ENCODE measurements at regions not wholly inside any gene's neighbourhood (a gene's known extent, or its start where the extent isn't known, plus 50 kb on each side); places are given as distances from the start of the nearest gene placed in this dataset.

DNA sequence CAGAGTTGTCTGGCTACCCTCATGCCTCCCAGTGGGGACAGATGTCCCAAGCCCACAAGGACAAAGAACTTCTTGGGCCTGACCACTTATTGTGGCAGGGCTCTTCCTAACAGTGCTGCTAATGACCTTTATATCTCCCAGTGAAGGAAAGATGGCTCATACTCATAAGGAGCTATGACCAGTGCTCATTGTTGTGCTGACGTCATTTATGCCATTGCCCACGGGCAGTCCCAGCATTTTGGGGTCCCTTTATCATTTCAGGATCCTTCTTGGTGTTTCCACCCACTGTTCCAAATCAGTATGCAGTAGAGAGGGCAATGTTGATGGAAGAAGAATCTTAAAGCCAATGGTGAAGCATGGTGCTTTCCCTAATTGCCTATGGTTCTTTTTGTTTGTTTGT is 1640.0 kb upstream of the PRR20A start:
- DNase-seq: no peak

- no peak for DNase-seq
Observed at GRCh38 chr13:55516610-55517009, 1624.1 kb upstream of the PRR20A start.

DNA sequence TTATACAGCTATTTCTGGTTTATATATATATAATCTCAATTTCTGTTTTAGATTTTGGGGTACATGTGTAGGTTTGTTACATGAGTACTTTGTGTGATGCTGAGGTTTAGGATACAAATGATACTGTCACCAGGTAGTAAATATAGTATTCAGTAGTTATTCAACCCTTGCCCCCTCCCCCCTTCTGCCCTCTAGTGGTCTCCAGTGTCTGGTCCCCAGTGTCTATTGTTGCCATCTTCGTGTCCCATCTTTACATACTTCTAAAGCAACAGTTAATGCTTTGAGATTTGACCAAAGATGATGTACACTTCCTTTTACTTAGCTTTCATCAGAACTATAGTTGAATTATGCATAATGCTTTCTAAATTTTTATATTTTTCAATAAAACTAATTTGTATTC is 1623.4 kb upstream of the PRR20A start:
- DNase-seq: no peak

DNA sequence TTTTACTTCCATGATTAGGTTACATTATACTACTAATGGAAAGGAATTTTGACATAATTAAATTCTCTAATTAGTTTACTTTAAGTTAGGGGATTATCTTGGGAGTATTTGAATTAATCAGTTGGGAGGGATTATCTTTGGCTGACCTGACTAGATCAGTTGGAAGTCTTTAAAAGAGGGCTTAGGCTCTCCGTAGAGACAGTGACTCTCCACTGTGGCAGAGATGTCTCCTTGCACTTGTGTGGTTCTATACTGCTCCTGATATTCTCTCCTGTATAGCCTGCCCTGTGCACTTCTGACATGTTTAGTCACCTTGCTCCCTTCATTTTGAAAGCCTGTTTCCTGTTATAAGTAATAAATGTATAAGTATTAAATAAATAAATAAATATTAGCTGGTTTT is 1612.3 kb upstream of the PRR20A start:
- no peak for DNase-seq

- DNase-seq: no peak
Observed at GRCh38 chr13:55534306-55534705, 1606.4 kb upstream of the PRR20A start.

GRCh38 chr13:55538424-55538823 is 1602.3 kb upstream of the PRR20A start:
- no peak for DNase-seq

DNA sequence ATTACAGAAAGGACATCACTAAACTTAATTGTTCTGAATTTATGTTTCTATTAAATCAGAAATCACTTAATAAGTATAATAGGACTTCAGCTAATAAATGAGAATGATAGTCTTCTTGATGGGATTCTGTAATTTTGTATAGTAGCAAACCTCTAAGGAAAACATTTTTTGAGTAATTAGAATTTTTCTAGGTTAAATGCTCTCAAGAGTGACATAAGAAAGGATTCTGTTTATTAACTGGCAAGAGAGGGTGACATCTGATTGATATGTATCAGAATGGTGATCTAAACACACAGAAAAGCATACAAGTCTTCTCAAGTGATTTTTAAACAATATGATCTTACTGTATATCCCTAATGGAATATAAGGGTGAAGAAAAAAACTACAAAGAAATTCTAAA is 1597.7 kb upstream of the PRR20A start:
- no peak for DNase-seq

- no peak for DNase-seq
Observed at GRCh38 chr13:55550624-55551023, 1590.1 kb upstream of the PRR20A start.

- DNase-seq: no peak
Observed at GRCh38 chr13:55553701-55554100, 1587.0 kb upstream of the PRR20A start.

GRCh38 chr13:55554741-55555140 is 1586.0 kb upstream of the PRR20A start:
- DNase-seq: no peak

DNA sequence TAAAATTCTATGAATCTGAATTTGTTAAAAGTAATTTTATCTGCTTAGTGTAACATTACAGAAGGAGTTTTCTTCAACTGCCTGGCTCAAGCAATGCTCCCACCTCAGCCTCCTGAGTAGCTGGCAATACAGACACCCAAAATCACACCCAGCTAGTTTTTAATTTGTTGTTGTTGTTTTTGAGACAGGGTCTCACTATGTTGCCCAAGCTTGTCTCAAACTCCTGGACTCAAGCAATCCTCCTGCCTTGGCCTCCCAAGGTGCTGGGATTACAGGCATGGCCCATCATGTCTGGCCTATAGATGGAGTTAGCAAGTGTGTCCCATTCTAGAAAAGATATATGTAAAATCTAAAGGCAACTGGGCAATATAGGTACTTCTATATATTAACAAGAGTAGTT is 1580.4 kb upstream of the PRR20A start:
- DNase-seq: no peak

DNA sequence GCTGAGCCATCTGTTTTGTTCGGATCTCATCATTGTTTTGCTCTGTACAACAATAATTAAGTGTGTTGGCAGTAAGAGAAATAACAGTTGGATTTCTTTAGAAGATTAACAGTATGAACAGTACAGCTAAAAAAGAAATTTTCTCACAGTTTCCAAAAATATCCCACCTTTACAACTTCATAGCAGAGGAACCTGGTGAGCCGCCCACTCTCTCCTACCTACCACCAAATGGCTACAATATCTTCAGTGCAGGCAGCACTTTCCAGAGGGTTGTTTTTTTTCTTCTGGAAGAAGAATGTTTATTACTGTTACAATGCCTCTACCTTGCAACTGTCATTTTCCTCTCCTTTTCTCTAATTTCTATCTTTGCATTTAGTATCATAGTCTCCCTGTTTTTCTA is 1577.5 kb upstream of the PRR20A start:
- DNase-seq: no peak

- DNase-seq: no peak
Observed at GRCh38 chr13:55566334-55566733, 1574.4 kb upstream of the PRR20A start.

GRCh38 chr13:55566779-55567178 is 1573.9 kb upstream of the PRR20A start:
- no peak for DNase-seq

DNA sequence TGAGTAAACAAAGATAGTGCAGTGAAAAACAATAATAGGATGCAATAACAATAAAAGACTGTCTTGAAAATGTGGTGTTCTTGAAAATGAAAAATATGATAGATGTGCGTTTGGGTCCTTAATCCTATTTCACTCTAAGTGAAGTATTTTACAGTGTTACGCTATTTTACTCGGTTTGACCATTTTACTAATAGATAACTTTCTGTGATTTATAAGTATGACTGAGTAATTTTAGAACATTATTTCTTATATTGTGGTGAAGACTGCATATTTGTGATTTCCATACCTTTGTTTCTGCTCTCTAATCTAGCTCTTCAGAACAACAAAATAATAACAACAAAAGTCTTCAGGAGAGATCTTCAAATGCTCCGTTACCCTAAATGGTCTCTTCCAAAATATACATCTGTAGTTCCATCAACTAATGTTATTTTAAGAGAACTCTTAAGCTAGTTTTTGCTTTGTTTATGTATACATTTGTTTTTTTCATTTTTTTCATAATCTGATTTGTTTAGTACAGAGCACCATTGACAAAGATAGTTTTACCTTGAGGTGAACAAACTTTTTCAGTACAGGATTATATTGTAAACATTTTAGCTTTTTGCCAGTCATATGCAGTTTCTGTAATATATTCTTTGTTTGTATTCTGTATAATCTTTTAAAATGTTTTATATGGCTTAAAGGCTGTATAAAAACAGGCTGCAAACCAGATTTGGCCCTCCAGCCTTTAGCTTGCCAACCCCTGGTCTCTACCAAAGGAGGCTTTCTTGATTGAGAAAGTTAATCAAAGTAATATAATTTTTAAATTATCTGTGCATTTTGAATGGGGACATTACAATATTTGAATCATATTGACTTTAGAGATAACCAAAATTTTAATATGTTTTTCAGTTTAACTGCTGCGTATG is 1572.7 kb upstream of the PRR20A start:
- DNase-seq: no peak

DNA sequence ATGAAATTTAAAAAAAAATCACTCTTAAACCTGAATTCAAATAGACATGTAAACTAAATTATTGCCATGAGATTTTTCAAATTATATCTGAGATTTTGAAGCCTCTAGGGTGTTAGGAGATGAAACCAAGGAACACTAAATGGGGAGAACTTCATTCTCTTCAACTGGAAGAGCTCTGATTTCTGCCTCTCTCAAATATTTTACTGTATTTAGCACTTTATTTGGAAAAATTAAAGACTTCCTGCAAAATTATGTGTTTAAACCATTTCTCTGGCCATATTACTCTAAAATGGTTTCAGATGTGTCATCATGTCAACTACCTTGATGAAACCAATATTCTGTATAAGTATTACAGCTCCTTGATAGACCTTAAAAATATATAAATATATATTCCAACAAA is 1571.6 kb upstream of the PRR20A start:
- DNase-seq: no peak

GRCh38 chr13:55569514-55569913 is 1571.2 kb upstream of the PRR20A start:
- DNase-seq: no peak

- no peak for DNase-seq
Observed at GRCh38 chr13:55570371-55570770, 1570.3 kb upstream of the PRR20A start.

DNA sequence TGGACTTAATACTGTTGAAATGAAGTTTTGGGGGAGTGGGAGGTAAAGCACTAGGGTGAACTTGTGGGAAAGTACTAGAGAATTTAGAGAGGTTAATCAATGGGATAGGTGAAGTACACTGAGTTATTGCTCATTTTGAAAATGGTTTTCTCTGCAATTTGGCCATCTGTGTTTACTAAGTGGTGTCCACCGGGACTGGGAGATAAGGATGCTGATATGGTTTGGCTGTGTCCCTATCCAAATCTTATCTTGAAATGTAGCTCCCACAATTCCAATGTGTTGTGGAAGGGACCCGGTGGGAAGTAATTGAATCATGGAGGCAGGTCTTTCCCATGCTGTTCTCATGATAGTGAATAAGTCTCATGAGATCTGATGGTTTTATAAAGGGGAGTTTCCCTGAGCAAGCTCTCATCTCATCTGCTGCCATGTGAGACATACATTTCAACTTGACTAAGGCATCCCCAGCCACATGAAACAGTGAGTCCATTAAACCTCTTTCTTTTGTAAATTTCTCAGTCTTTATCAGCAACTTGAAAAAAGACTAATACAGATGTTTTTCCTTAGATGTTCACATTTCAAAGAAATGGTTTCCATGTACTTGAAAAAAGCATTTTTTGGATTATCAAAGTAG is 1569.4 kb upstream of the PRR20A start:
- no peak for DNase-seq

- no peak for DNase-seq
Observed at GRCh38 chr13:55572408-55572807, 1568.3 kb upstream of the PRR20A start.

DNA sequence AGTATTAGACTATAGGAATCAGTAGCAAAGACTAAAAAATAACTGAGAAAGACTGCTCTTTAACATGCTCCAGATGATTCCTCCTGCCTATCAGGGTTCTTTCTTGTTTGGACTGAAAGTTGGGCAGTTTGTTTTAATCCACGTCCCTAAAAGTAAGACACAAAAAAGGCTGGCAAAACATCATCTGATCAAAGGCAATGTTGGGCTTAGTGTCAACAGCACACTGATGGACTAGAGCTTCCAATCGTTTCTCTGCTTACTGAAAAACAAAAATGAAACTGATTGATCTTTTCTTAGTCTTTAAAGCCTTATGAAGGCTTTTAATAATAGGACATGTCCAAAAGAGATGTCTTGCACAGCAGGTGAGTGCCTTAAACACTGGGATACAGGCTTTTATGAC is 1567.9 kb upstream of the PRR20A start:
- DNase-seq: no peak

GRCh38 chr13:55573565-55573964 is 1567.2 kb upstream of the PRR20A start:
- no peak for DNase-seq

GRCh38 chr13:55576389-55576788 is 1564.3 kb upstream of the PRR20A start:
- no peak for DNase-seq

DNA sequence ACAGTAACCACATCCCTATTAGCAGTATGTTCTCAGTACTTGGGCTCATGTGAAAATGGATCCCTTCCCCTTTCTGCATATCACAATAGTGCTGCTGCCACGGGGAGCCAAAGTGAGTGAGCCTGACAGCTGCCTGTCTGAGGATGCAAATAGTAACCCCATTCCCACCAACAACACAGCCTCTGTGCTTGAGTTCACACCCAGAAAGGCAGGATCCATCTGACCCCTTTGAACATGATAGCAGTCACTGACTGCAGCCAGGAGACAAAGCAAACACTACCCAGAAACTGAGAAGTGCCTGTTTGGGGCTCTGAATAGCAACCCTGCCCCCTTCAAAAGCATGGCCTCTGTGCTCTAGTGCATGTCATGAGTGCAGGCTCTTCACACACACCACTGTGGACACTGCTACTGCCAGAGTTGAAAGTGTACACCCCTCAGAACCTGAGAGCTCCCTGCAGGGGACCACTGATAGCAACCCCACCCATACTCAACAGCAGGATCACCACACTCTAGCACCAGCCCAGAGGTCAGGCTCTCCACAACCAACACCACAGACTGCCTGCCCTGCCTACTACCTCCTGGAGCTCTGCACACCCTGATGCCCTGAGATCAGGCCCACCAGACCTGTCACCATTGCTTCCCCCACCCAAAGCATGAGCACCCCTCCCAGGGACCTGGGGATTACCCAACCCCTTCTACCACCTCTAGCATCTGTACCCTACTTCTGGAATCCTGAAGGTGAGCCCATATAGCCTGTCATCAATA is 1563.5 kb upstream of the PRR20A start:
- DNase-seq: no peak
